Activated naive CD8-positive, alpha-beta T cell (primary cell): ENCODE measurements at regions not wholly inside any gene's neighbourhood (a gene's known extent, or its start where the extent isn't known, plus 50 kb on each side); places are given as distances from the start of the nearest gene placed in this dataset.

Experiments
- H3K27ac Mint-ChIP-seq: one replicate; pipeline ENCODE4 v1.8.0; 2021; ENCODE audit warnings: mixed read lengths
- H3K27me3 Mint-ChIP-seq: one replicate; pipeline ENCODE4 v1.8.0; 2021; ENCODE audit warnings: mixed read lengths
- H3K36me3 Mint-ChIP-seq: one replicate; pipeline ENCODE4 v1.8.0; 2021; ENCODE audit warnings: mixed read lengths
- H3K4me1 Mint-ChIP-seq: one replicate; pipeline ENCODE4 v1.8.0; 2021; ENCODE audit warnings: low read depth, mixed read lengths
- H3K4me3 Mint-ChIP-seq: one replicate; pipeline ENCODE4 v1.8.0; 2021; ENCODE audit warnings: mild to moderate bottlenecking, mixed read lengths
- H3K9me3 Mint-ChIP-seq: one replicate; pipeline ENCODE4 v1.8.0; 2021; ENCODE audit warnings: low read depth, mixed read lengths

DNA sequence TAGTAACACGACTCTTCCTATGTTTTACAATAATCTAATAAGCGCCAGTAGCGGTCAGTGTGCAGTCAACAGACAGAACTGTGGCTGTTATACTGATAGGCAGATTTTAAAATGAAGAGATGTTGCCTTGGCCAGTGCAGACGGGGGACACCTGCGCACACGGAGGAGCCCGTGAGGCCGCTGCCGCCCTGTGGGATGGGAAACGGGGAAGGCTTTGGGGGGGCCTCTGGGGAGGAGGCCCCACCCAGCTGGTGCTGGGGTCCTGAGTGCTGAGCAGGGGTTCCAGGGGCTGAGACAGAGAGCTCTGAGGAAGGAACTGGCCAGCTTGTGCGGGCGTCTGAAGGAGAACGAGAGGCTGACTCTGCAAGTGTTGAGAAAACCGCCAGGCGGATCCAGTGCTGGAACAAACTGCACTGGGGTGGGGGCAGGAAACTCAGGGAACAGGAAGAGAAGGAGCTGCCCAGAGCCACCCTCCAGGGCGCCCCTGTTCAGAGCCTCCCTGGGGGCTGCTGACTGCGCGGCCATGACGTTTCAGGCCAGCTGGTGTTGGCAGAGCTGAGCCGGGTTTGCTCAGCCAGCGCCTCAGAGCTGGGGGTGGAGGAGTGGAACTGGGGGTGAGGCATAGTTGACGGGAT lies 426.4 kb downstream of the TCERG1L start:
- peaks cover 7% of the 10 kb centered on the region for H3K27me3 Mint-ChIP-seq
- no peak overlapping the region for H3K27ac Mint-ChIP-seq
- H3K4me1 Mint-ChIP-seq: no peaks in the 10 kb centered on the region
- H3K9me3 Mint-ChIP-seq: no peaks in the 10 kb centered on the region
- no peaks in the 10 kb centered on the region for H3K36me3 Mint-ChIP-seq
- H3K4me3 Mint-ChIP-seq: no peak overlapping the region

DNA sequence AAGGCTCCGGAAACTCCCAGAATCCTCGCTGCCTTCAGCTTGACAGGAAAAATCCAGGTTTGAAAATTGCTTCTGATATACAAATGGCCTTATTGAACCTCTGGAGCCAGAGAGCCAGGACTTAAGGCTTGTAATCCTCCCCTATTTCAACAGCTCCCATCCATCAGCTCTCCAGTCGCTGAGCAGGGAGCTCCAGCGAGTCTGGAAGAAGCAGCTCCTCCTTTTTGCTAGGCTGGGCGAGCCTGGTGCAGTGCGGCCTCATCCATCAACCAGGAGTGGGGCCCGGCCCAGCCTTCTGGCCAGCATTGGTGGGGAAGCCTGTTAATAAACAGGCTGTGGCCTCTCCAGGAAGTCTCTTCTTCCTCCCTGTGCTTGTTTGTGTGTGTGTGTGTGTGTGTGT lies 424.4 kb downstream of the TCERG1L start:
- Mint-ChIP-seq H3K4me3 (no peak overlapping the region), H3K27ac (no peak overlapping the region), H3K36me3 (no peaks in the 10 kb centered on the region)

DNA sequence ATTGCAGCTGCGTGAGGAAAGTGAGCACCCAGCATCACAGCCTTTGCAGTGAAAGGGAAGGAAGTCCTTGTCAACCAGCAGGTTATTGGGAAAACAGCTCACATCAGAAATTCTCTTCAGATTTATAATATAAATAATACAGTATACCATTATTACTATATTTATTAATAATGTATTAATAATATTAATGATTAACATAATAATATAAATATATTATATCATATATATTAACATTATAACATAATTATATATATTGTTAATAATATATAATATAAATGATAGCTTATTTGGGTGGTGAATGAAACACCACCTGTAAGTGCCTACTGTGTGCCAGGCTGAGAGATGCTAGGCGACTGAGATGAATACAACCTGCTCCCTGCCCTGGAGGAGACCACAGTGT lies 423.0 kb downstream of the TCERG1L start:
- Mint-ChIP-seq H3K9me3 (no peaks in the 10 kb centered on the region), H3K27me3 (peaks cover 3% of the 10 kb centered on the region)

More for the DNA sequence above, 424.4 kb downstream of the TCERG1L start:
- H3K9me3 Mint-ChIP-seq: no peaks in the 10 kb centered on the region
- no peaks in the 10 kb centered on the region for H3K4me1 Mint-ChIP-seq
- H3K27me3 Mint-ChIP-seq: peaks cover 7% of the 10 kb centered on the region

DNA sequence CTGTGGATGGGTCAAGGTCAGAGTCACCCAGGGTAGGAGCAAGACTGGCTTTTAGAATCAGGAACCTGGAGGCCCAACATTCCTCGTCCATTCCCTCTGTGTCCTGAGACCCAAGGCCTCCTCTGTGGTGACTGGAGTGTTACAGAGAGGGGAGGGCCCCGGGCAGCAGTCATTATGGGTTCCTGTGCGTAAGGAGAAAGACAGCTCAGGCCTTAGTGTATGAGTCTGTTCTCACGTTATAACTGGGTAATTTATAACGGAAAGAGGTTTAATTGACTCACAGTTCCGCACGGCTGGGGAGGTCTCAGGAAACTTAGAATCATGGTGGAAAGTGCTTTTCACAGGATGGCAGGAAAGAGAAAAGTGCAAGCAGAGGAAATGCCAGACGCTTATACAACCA lies 422.3 kb downstream of the TCERG1L start:
- H3K4me3 Mint-ChIP-seq: no peak overlapping the region
- H3K9me3 Mint-ChIP-seq: no peaks in the 10 kb centered on the region
- H3K36me3 Mint-ChIP-seq: no peaks in the 10 kb centered on the region
- no peak overlapping the region for H3K27ac Mint-ChIP-seq
- no peaks in the 10 kb centered on the region for H3K4me1 Mint-ChIP-seq
- H3K27me3 Mint-ChIP-seq: peaks cover 3% of the 10 kb centered on the region

More for the DNA sequence above, 423.0 kb downstream of the TCERG1L start:
- H3K4me3 Mint-ChIP-seq: no peak overlapping the region
- no peaks in the 10 kb centered on the region for H3K36me3 Mint-ChIP-seq
- no peak overlapping the region for H3K27ac Mint-ChIP-seq
- no peaks in the 10 kb centered on the region for H3K4me1 Mint-ChIP-seq

DNA sequence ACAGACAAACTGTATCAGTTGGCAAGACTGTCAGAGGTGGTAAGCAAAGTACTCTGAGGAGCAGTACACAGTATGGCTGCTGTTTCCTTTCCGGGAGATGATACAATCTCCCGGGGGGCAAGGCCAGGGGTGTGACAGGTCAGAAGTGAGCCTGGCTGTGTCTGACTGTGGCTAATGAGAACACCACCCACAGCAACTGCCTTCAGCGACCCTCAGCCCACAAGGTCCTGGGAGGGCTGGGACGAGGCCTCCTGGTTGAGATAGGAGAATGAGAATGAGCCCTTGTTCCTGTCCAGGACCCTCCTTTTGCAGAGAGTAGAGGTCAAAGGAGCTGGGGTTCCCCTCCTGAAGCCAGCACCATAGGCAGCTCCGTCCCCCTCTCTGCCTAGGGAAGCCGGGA lies 421.7 kb downstream of the TCERG1L start:
- H3K9me3 Mint-ChIP-seq: no peaks in the 10 kb centered on the region
- no peaks in the 10 kb centered on the region for H3K4me1 Mint-ChIP-seq
- H3K36me3 Mint-ChIP-seq: no peaks in the 10 kb centered on the region
- H3K27me3 Mint-ChIP-seq: peaks cover 3% of the 10 kb centered on the region
- no peak overlapping the region for H3K4me3 Mint-ChIP-seq
- H3K27ac Mint-ChIP-seq: no peak overlapping the region

DNA sequence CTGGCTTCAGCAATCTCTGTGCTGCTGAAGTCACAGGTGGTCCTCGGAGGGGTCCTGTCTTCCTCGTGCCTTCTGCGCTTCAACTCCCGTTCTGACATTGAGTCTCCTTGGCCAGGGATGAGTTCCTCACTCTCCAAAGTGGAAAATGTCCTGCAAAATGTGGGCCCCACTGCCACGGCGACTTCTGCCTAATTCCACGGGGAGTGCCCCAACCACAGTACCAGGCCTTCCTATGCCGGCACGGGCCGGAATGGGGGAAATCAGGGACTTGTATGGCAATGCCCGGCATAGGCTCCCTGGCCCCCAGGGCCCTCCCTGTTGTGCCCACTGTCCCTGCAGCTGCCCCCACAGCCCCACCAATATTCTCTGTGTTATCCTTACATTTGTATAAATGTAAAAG lies 420.5 kb downstream of the TCERG1L start:
- Mint-ChIP-seq H3K36me3 (no peaks in the 10 kb centered on the region), H3K27ac (no peak overlapping the region), H3K4me3 (no peak overlapping the region), H3K4me1 (no peaks in the 10 kb centered on the region), H3K27me3 (peaks cover 4% of the 10 kb centered on the region), H3K9me3 (no peaks in the 10 kb centered on the region)

DNA sequence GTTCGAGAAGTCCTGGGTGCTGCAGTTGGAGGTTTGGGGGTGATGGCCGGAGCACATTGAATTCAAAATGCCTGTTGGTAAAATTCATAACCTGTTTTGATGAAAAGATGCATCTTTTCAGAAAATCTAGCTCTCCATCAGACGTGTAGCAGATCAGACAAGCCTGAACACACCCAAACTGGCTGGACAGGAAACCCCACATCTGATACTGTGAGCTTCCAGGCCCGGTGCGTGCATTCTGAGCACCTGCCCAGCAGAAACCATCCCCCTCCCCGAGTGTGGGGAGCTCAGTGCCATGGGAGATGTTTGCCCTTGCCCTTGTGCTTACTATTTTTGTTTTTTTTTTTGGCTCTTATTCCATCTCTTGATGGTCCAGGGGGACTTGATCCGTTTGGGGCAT lies 417.1 kb downstream of the TCERG1L start:
- Mint-ChIP-seq H3K4me1 (no peaks in the 10 kb centered on the region), H3K4me3 (no peak overlapping the region), H3K27ac (no peak overlapping the region), H3K9me3 (no peaks in the 10 kb centered on the region), H3K36me3 (no peaks in the 10 kb centered on the region), H3K27me3 (peaks cover 3% of the 10 kb centered on the region)

DNA sequence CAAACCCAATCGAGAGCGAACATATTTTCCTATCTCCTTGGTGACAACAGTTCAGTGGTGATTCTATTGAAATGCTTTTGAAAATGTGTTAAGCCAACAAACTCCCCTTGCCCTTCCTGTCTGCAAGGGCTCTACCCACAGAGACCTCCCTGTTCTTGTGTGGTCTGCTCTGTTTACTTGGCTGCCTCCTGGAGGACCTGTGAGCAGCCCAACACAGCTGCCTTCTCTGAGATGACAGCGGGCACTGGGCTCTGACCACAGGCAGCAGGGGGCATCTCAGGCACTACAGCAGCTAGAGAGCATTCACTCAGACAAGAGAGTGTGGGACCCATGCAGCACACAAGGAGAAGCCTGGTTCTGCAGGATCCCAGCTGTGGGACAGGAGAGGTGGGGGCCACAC lies 416.4 kb downstream of the TCERG1L start:
- Mint-ChIP-seq H3K27me3 (peaks cover 3% of the 10 kb centered on the region), H3K36me3 (no peaks in the 10 kb centered on the region), H3K27ac (no peak overlapping the region), H3K4me3 (no peak overlapping the region), H3K4me1 (no peaks in the 10 kb centered on the region), H3K9me3 (no peaks in the 10 kb centered on the region)

DNA sequence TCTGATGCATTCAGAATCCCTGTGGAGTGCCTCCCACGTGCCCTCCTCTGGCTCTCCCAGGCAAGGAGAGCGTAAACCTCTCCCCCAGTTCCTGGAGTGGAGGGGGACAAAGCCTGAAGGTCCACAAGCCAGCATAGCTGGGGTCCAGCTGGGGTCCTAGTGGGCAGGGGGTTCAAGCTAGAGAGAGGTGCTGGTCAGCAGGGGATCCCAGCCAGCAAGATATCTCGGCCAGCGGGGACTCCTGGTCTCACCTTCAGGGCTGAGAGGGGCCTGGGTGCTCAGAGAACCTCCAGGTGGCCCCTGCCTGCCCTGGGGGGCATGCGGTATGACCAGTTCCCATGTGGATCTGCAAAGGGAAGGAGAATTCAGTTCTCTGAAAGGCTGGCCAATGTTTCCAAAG lies 413.7 kb downstream of the TCERG1L start:
- Mint-ChIP-seq H3K27me3 (peaks cover 3% of the 10 kb centered on the region), H3K4me3 (no peak overlapping the region), H3K27ac (no peak overlapping the region), H3K4me1 (no peaks in the 10 kb centered on the region), H3K36me3 (no peaks in the 10 kb centered on the region), H3K9me3 (no peaks in the 10 kb centered on the region)

DNA sequence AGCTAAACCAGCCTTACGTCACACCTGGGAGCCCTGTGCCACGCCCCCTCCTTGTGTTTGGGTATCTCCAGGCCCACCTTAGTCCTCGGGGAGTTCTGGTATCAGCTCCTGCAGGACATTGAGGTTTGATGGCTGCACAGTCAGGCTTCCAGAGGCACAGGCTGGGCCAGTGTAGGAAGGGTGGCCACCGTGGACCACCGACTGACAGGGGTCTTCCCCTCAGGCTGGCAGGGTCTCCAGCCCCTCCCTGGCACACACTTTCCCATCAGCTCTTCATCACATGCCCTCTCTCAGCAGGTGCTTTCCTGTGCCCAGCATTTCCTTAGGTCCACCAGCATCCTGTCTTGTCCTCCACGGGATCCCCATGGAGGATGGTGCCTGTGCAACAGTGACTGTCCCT lies 413.1 kb downstream of the TCERG1L start:
- Mint-ChIP-seq H3K4me1 (no peaks in the 10 kb centered on the region), H3K9me3 (no peaks in the 10 kb centered on the region), H3K36me3 (no peaks in the 10 kb centered on the region), H3K27ac (no peak overlapping the region), H3K4me3 (no peak overlapping the region), H3K27me3 (peaks cover 3% of the 10 kb centered on the region)

DNA sequence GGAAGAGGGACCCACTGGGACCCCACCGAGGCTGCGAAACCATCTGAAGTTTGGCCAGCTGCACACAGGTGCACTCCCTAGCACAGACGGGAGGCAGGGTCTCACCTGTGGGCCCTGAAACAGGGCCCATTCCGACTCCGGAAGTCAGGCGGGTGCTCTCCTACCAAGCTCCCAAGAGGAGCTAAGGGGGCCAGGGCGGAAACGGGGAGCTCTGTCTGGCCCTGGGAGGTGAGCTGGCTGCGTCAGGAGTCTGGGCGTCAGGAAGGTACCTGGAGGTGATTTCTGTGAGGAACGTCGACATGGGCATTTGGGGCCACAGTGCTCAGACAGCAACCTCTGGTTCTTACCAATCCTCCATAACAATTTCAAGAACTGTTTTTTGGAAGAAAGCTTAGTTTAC lies 411.7 kb downstream of the TCERG1L start:
- peaks cover 3% of the 10 kb centered on the region for H3K27me3 Mint-ChIP-seq
- H3K4me3 Mint-ChIP-seq: no peak overlapping the region
- H3K4me1 Mint-ChIP-seq: no peaks in the 10 kb centered on the region

DNA sequence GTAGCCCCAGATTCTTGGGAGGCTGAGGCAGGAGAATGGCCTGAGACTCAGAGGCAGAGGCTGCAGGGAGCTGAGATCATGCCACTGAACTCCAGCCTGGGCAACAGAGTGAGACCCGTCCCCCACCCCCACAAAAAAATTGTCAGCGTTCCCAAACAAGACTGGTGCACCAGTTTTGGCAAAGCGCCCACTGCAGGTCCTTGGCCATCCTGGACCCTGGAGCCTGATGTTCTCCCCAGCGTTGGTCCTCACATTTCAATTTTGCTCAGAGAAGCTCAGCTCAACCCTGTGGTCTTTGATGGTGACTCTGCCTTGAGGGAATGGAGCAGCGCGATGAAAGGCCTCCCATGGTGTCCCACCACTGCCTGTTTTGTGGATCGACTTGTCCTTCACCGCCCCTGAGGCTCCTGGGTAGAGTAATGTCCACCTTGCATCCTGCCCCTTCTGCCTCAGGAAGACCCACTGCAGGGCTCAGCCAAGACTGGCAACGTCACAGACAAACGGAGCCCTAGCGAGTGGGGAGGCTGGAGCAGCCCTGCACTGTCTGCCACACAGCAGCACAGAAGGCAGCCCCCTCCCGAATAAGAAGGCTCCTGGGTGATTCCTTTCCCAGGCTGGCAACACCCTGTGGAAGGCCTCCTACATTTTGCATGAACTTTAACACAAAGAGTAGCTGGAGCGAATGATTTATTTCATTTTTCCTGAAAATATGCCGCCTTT lies 410.9 kb downstream of the TCERG1L start:
- Mint-ChIP-seq H3K36me3 (no peaks in the 10 kb centered on the region), H3K27me3 (peaks cover 1% of the 10 kb centered on the region), H3K9me3 (no peaks in the 10 kb centered on the region), H3K27ac (no peak overlapping the region), H3K4me3 (no peak overlapping the region), H3K4me1 (no peaks in the 10 kb centered on the region)

More for the DNA sequence above, 411.7 kb downstream of the TCERG1L start:
- H3K36me3 Mint-ChIP-seq: no peaks in the 10 kb centered on the region
- H3K9me3 Mint-ChIP-seq: no peaks in the 10 kb centered on the region
- no peak overlapping the region for H3K27ac Mint-ChIP-seq

DNA sequence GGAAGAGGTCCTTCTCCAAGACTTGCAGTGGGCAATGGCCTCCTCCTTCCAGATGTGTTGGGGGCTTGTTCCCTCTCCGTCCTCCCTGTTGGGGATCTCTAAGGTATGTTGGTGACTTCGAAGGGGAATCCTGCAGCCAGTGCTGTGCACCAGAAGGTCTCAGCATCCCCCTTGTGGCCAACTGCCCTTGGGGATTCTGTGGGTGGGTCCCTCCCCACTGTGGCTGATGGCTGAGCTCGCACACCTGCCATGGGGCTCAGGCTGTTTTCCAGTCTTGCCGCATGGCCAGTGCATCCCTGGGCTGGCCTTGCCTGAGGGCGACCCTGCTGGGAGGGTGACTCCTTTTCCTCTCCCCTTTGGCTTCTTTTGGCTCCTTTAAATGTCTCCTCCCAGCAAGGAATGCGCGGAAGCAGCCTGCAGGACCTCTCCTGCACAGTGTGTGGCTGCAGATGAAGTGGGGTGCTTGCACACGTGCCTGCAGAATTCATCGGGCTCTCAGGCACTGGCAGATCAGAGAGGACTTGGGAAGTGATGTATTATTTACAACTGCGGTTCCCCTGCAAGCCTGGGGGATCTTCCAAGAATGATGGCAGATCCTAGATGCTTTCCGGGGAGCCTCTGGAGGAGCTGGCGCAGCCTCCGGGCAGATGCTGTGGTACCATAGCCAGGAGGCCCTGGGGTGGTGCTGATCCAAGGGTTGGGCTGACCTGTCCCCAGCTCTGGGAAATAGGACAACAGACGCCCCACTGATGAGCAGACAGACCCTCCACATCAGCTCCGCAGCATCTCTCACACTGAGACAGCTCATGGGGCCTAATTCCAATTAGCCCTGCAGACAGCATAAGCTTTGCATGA lies 410.0 kb downstream of the TCERG1L start:
- H3K27ac Mint-ChIP-seq: no peak overlapping the region
- no peaks in the 10 kb centered on the region for H3K4me1 Mint-ChIP-seq
- peaks cover 1% of the 10 kb centered on the region for H3K27me3 Mint-ChIP-seq
- no peaks in the 10 kb centered on the region for H3K9me3 Mint-ChIP-seq
- no peaks in the 10 kb centered on the region for H3K36me3 Mint-ChIP-seq
- H3K4me3 Mint-ChIP-seq: no peak overlapping the region

DNA sequence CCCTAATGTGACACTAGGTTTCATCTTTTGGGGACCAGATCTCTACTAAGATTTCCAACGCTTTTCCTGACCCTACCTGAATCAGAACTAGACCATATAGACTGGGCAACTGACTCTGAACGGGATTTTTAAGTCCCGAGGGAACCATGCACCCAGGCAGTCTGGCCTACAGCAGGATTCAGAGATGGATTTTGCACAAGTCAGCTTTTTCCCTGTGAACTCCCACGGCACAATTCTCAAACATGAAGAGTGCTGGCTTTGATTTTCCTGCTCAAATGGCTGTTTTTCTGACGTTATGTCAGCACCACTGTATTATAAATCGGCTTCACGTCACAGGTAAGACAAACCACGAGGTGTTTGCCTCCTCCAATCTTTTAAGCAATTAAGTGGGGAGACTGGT lies 409.1 kb downstream of the TCERG1L start:
- Mint-ChIP-seq H3K4me3 (no peak overlapping the region), H3K27me3 (peaks cover 1% of the 10 kb centered on the region), H3K27ac (no peak overlapping the region), H3K36me3 (no peaks in the 10 kb centered on the region), H3K4me1 (no peaks in the 10 kb centered on the region), H3K9me3 (no peaks in the 10 kb centered on the region)

DNA sequence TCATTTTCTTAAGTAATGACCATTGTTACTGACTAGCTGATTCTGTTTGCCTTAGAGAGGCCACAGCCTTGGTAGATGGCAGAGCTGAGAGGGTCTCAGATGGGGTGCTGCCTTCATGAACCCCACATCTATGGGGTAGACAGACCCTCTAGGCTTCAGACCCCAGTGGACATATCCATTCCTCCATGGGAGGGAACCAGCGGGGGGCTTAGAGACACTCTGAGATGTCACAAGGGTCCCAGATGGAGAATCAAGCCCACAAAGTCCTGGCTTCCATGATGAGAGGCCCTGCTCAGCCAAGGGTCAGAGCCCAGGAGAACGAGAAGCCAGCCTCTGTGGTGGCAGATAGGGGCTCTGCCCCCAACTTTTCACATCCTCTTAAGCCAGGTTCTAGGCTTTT lies 408.6 kb downstream of the TCERG1L start:
- H3K4me3 Mint-ChIP-seq: no peak overlapping the region
- no peaks in the 10 kb centered on the region for H3K9me3 Mint-ChIP-seq
- H3K4me1 Mint-ChIP-seq: no peaks in the 10 kb centered on the region

More for the DNA sequence above, 408.6 kb downstream of the TCERG1L start:
- H3K27ac Mint-ChIP-seq: no peak overlapping the region
- no peaks in the 10 kb centered on the region for H3K36me3 Mint-ChIP-seq
- peaks cover 1% of the 10 kb centered on the region for H3K27me3 Mint-ChIP-seq
